Vagina (tissue), 2 donors: ENCODE measurements at regions not wholly inside any gene's neighbourhood (a gene's known extent, or its start where the extent isn't known, plus 50 kb on each side); places are given as distances from the start of the nearest gene placed in this dataset.

Source experiments
- POLR2A ChIP-seq, 2 donors: fragments of 450-650 bp; IDR thresholded peaks; one replicate each; pipeline ENCODE4 v1.6.1; 2017; ENCODE audit warnings: antibody characterized with exemption in 2 of 2, mild to moderate bottlenecking in 2 of 2, moderate library complexity in 2 of 2
- POLR2AphosphoS5 ChIP-seq, 2 donors: sonication (generic); formaldehyde crosslinking; IDR thresholded peaks; one replicate each; pipeline ENCODE4 v1.9.0; 2017; ENCODE audit warnings: antibody characterized with exemption in 2 of 2, mild to moderate bottlenecking in 2 of 2, low read depth in 1 of 2; ENCODE audit not compliant: insufficient read depth in 1 of 2
- TF ChIP-seq, protein P1 (sequence below), 3 experiments: fragments of 450-650 bp in 2 of 3; fragments of 200-600 bp in 1 of 3; sonication (generic) in 1 of 3; IDR thresholded peaks; one replicate each; pipeline ENCODE4 v1.5.1; 2017 to 2019; ENCODE audit warnings: antibody characterized with exemption in 3 of 3, mild to moderate bottlenecking in 2 of 3, moderate library complexity in 2 of 3

DNA sequence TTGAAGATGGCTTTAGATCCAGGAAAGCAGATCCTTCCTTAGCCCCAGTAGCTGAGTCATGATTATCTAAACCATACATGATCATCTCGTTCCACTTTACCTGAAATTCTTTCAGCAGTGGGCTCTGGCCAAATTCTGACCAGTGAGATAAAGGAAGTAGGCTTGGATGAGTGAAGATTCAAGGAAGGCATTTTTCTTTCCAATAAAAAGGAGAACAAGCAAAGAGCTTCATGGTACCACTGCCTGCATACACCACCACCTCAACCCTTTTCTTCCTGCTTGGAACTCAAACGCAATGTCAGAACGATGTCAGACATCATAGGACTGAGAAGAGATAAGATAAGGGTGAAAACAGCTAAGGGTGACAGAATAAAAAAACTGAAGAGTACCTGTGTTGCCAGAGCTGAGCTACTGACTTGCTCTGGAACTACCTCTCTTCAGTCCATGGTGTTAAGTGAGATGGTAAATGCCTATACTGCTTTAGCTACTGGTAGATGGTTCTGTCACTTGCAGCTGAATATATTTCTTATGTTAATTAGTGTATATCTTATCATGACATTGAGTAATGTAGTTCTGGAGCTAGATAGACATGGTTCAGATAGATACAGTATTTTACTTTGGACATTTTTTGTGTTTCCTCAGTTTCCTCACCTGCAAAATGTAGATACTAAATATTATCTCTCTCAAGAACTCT lies 58.7 kb upstream of the ACVR1 start:
- TF ChIP-seq, protein P1, sequence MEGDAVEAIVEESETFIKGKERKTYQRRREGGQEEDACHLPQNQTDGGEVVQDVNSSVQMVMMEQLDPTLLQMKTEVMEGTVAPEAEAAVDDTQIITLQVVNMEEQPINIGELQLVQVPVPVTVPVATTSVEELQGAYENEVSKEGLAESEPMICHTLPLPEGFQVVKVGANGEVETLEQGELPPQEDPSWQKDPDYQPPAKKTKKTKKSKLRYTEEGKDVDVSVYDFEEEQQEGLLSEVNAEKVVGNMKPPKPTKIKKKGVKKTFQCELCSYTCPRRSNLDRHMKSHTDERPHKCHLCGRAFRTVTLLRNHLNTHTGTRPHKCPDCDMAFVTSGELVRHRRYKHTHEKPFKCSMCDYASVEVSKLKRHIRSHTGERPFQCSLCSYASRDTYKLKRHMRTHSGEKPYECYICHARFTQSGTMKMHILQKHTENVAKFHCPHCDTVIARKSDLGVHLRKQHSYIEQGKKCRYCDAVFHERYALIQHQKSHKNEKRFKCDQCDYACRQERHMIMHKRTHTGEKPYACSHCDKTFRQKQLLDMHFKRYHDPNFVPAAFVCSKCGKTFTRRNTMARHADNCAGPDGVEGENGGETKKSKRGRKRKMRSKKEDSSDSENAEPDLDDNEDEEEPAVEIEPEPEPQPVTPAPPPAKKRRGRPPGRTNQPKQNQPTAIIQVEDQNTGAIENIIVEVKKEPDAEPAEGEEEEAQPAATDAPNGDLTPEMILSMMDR (IDR thresholded peaks at IDR 0.05) = no peak
- TF ChIP-seq POLR2A (IDR thresholded peaks at IDR 0.05) (no peak), POLR2AphosphoS5 (IDR thresholded peaks at IDR 0.05; ENCODE audit: insufficient read depth in 1 of 2, low read depth in 1 of 2) (no peak)
